ENCODE measurements at regions not wholly inside any gene's neighbourhood (a gene's known extent, or its start where the extent isn't known, plus 50 kb on each side); places are given as distances from the start of the nearest gene placed in this dataset.

DNA sequence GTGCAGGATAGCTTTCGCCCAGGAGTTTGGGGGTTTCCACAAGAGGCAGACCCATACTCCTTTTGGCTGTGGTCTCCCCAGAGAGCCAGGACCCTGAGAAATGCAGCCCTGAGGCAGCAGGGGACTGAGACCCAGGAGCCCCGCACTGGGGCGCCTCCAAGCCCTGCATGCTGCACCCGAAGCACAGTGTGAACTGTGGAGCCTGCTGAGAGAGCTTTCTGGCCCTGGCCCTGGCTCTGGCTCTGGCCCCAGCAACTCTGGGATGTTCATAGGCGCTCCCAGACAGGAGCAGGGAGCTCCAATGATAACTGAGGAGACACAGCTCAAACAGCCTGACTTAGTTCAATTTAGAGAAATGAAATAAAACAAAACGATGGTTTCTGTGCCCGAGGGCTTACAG is 96.4 kb upstream of the TEX51 start:
- TF ChIP-seq MAX (IDR thresholded peaks at IDR 0.05) = no peak
- no peak for TF ChIP-seq TAF1 (IDR thresholded peaks at IDR 0.05; ENCODE audit: low read depth)
- no peak for TF ChIP-seq EP300 (IDR thresholded peaks at IDR 0.05; ENCODE audit: borderline replicate concordance)
- no peak for TF ChIP-seq TEAD4 (IDR thresholded peaks at IDR 0.05)
- no peak for TF ChIP-seq ZBTB7A (IDR thresholded peaks at IDR 0.05; ENCODE audit: low read depth)

All from Ishikawa (cell line).